ENCODE measurements at regions not wholly inside any gene's neighbourhood (a gene's known extent, or its start where the extent isn't known, plus 50 kb on each side); places are given as distances from the start of the nearest gene placed in this dataset.

GRCh38 chr11:110011595-110011994 lies 81.6 kb upstream of the ZC3H12C start:
- no peak for DNase-seq (ENCODE audit: low read depth in 2 of 3, low spot score in 1 of 3)

DNA sequence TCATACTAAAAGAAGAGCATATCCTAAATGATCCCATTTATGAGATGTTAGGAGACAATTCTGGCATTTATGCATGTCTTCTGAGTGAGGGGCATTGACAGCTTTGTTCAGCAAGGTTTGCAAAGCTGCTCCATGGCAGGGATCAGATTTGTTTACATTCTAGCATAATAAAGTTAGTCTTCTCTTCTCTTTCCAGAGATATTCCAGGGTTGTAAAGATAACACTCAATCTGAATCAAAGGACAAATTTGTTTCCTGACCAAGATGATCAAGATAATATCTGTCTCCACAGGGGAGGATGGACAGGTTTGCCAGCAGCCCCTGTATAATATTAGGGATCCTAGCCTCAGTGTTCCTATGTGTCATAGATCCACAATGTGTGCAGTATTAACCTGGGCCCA lies 77.5 kb upstream of the ZC3H12C start:
- no peak for DNase-seq (ENCODE audit: low read depth in 2 of 3, low spot score in 1 of 3)

GRCh38 chr11:110019675-110020074 lies 73.5 kb upstream of the ZC3H12C start:
- DNase-seq (ENCODE audit: low read depth in 2 of 3, low spot score in 1 of 3), result no peak

- no peak for DNase-seq (ENCODE audit: low read depth in 2 of 3, low spot score in 1 of 3)
Observed at GRCh38 chr11:110022548-110022947, 70.6 kb upstream of the ZC3H12C start.

GRCh38 chr11:110023711-110024110 lies 69.5 kb upstream of the ZC3H12C start:
- DNase-seq (ENCODE audit: low read depth in 2 of 3, low spot score in 1 of 3), result no peak

GRCh38 chr11:110026858-110027626 lies 66.2 kb upstream of the ZC3H12C start:
- no peak for DNase-seq (ENCODE audit: low read depth in 2 of 3, low spot score in 1 of 3)

GRCh38 chr11:110027627-110028371 lies 65.4 kb upstream of the ZC3H12C start:
- no peak for DNase-seq (ENCODE audit: low read depth in 2 of 3, low spot score in 1 of 3)

DNA sequence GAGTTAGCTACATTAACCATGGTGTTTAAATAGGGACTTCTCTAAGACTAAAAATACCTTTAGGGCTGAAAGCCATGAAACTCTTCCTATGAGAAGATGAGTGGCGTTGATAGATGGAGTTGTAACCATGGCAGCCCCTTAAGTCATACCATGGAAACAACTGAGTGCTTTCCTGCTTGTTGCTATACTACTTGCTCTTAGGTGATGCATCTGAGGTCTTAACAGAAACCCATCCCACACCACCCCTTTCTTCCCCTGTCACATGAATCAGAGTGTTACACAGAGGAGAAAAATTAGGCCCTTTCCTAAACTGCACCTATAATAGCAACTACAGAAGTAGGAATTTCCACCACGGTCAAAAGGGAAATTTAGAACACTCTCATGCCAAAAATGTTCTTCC lies 64.3 kb upstream of the ZC3H12C start:
- DNase-seq (ENCODE audit: low read depth in 2 of 3, low spot score in 1 of 3), result no peak

DNA sequence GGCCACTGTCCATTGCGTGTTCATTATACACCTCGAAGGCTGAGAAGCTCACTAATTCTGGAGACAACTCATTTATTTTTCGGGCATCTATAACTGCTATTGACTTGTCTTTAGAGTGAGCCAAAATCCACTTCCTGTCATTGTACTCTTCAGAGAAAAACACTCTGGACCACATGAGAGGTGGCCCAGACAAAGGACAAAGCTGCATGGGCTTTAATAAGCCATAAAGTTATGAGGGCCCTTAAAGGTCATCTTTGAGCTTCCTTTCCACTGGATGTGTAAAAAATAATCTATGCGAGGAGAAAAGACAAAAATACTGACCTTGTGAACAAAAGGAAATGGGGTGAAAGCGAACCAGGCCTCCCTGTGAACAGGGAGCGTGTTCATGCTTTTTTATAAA lies 63.5 kb upstream of the ZC3H12C start:
- DNase-seq (ENCODE audit: low read depth in 2 of 3, low spot score in 1 of 3), result no peak

GRCh38 chr11:110031171-110031570 lies 62.0 kb upstream of the ZC3H12C start:
- no peak for DNase-seq (ENCODE audit: low read depth in 2 of 3, low spot score in 1 of 3)

- no peak for DNase-seq (ENCODE audit: low read depth in 2 of 3, low spot score in 1 of 3)
Observed at GRCh38 chr11:110032259-110032658, 60.9 kb upstream of the ZC3H12C start.

DNA sequence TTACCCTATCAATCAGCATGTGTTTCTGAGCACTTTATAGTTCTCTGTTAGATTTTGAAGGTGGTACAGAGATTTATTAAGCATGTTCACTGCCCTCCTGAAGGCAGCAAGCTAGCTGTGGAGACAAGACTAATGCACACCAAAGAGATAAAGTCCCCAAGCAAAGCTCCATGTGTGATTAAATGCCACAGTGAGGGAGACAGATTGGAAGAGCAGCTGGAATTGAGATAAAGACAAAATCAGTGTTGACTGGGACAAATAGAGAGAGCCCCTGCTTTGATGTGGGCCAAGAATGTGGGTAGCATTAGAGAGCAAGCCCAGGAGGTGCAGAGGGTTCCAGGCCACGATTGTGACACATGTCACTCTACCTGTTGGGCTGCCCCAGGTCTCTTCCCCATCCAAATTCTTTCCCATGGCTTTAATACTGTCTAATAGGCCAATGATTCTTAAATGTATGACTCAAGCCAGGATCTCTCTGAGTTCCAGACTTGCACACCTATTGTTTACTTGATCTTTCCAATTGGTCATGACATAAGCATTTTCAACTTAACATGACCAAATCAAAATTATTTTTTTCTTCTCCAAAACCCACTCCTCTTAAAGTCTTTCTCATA lies 60.1 kb upstream of the ZC3H12C start:
- no peak for DNase-seq (ENCODE audit: low read depth in 2 of 3, low spot score in 1 of 3)

DNA sequence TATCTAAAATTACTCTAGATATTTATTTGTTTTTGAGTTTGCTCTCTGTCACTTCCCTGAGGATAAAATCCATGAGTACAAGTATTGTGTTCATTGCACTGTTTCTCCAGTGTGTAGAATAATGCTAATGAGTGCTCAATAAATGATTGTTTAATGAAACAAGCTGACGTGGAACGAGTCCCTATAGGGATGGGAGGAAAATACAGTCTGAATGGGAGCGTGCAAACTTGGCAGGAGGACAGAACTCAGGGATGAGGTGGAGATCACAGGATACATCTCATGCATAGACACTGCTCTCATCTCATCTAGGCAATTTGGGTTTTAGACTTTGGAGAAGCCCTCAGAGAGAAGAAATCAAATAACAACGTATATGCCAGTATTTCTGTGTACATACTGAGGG lies 58.4 kb upstream of the ZC3H12C start:
- no peak for DNase-seq (ENCODE audit: low read depth in 2 of 3, low spot score in 1 of 3)

- no peak for DNase-seq (ENCODE audit: low read depth in 2 of 3, low spot score in 1 of 3)
Observed at GRCh38 chr11:110035357-110035756, 57.8 kb upstream of the ZC3H12C start.

DNA sequence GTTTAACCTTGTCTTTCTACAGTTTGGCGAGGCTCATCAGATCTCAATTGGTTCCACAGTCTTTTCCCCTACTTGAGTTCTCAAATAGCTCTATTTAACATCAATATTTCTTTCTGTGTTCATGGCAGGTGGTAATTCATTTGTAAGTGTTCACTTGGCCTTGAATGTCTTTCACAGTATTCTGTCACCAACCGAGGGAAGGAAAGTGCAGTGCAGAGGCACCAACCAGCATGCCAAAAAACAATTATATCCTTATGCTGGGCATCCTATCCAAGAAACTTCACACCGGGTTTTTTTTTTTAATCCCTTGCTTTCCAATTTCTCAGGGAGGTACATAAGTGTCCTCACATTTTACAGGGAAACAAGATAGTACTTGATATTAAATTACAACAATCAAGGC lies 55.0 kb upstream of the ZC3H12C start:
- no peak for DNase-seq (ENCODE audit: low read depth in 2 of 3, low spot score in 1 of 3)

Measured in stimulated activated CD4-positive, alpha-beta T cell treated with anti-CD3 and anti-CD28 coated beads, Interleukin-12 subunit alpha, Interleukin-12 subunit beta, amount 100 ng/mL, for 48 hours (primary cell).